Stomach (tissue), 8 donors: ENCODE measurements at regions not wholly inside any gene's neighbourhood (a gene's known extent, or its start where the extent isn't known, plus 50 kb on each side); places are given as distances from the start of the nearest gene placed in this dataset.

Source experiments
- DNase-seq, 2 donors: peaks; one replicate each; pipeline versions ENCODE4 v3.0.0 to v3.0.0-alpha.2; 2013 to 2019
- H3K27ac ChIP-seq, 5 donors: fragments of 200-600 bp in 4 of 5; sonication (generic) in 4 of 5; one replicate each; pipeline ENCODE4 v1.5.1; 2013 to 2019; ENCODE audit warnings: mild to moderate bottlenecking in 1 of 5, moderate library complexity in 1 of 5
- H3K27me3 ChIP-seq, 3 donors: fragments of 200-600 bp; sonication (generic); one replicate each; pipeline ENCODE4 v1.5.1; 2017 to 2019; ENCODE audit warnings: mixed run types in 1 of 3
- H3K36me3 ChIP-seq, 4 donors: fragments of 200-600 bp; sonication (generic); 1 replicate in 3 of 4; 2 replicates in 1 of 4; pipeline ENCODE4 v1.5.1; 2016 to 2019
- H3K4me1 ChIP-seq, 4 donors: fragments of 200-600 bp; sonication (generic); one replicate each; pipeline ENCODE4 v1.5.1; 2016 to 2019
- H3K4me3 ChIP-seq, 4 donors: fragments of 200-600 bp; sonication (generic) in 3 of 4; one replicate each; pipeline ENCODE4 v1.5.1; 2016 to 2019; ENCODE audit warnings: mild to moderate bottlenecking in 1 of 4
- H3K9me3 ChIP-seq, 4 donors: fragments of 200-600 bp; sonication (generic); one replicate each; pipeline ENCODE4 v1.5.1; 2016 to 2019
- EP300 ChIP-seq: sonication (generic); formaldehyde crosslinking; IDR thresholded peaks from one replicate; pipeline ENCODE4 v1.6.1; 2017; ENCODE audit warnings: antibody characterized with exemption
- POLR2A ChIP-seq, 4 donors: fragments of 450-650 bp; IDR thresholded peaks; one replicate each; pipeline ENCODE4 v1.6.1; 2016; ENCODE audit warnings: antibody characterized with exemption in 4 of 4, control low read depth in 2 of 4, mild to moderate bottlenecking in 1 of 4, moderate library complexity in 1 of 4
- POLR2AphosphoS5 ChIP-seq, 3 donors: sonication (generic); formaldehyde crosslinking; IDR thresholded peaks; one replicate each; pipeline ENCODE4 v1.6.1; 2016; ENCODE audit warnings: antibody characterized with exemption in 3 of 3
- WGBS, 5 donors: extraction: QIAGEN DNeasy Blood & Tissue Kit in 3 of 5; methylation state at CpG; one replicate each; pipeline versions ENCODE4 v1.1.5 to v1.1.7; 2013 to 2018; 5-methylcytosine and 5-hydroxymethylcytosine counted together
- intact Hi-C: fragments of 100-400 bp; cut with DNase I; formaldehyde crosslinking; loops from one replicate; pipeline ENCODE4 v1.15.1; 2023; ENCODE audit warnings: low total_unique reads
- TF ChIP-seq, protein P1 (sequence below), 7 experiments: fragments of 450-650 bp in 4 of 7; fragments of 200-600 bp in 3 of 7; sonication (generic) in 3 of 7; IDR thresholded peaks; one replicate each; pipeline ENCODE4 v1.5.1; 2016 to 2019; ENCODE audit warnings: antibody characterized with exemption in 7 of 7, control low read depth in 2 of 7, mild to moderate bottlenecking in 1 of 7
- donor health status: healthy with polysubstance abuse.
- donor health status: Bipolar disorder and iron deficiency.
- donor health status: healthy.

DNA sequence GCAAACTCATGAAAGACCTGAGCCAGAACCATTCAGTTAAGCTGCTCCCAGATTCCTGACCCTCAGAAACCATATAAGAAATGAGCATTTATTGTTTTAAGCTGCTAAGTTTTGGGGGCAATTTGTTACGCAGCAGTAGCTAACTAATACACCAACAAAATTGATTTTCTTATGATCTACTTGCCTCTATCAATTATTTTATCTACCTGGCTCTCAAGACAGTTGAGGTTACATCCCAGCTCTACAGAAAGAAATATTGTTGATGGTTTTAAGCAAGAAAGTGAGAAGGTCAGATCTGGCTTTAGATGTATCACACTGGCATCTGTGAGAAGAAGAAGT, 103.1 kb upstream of the MDM1 start:
- Histone ChIP-seq H3K4me3 (no peak overlapping the region), H3K9me3 (peaks cover 0 to 5% (median 0%) of the 10 kb centered on the region in 4 donors), H3K27ac (no peak overlapping the region), H3K36me3 (no peaks in the 10 kb centered on the region), H3K27me3 (no peaks in the 10 kb centered on the region), H3K4me1 (peaks cover 0 to 14% (median 6%) of the 10 kb centered on the region in 4 donors)
- WGBS, 5 donors: 97 to 100% (median 98%) methylated on average over 1 of the region's 1 CpG
- intact Hi-C loops: no loop called here
- TF ChIP-seq POLR2A (IDR thresholded peaks at IDR 0.05) (no peak), POLR2AphosphoS5 (IDR thresholded peaks at IDR 0.05) (no peak), EP300 (no peak)
- TF ChIP-seq, protein P1, sequence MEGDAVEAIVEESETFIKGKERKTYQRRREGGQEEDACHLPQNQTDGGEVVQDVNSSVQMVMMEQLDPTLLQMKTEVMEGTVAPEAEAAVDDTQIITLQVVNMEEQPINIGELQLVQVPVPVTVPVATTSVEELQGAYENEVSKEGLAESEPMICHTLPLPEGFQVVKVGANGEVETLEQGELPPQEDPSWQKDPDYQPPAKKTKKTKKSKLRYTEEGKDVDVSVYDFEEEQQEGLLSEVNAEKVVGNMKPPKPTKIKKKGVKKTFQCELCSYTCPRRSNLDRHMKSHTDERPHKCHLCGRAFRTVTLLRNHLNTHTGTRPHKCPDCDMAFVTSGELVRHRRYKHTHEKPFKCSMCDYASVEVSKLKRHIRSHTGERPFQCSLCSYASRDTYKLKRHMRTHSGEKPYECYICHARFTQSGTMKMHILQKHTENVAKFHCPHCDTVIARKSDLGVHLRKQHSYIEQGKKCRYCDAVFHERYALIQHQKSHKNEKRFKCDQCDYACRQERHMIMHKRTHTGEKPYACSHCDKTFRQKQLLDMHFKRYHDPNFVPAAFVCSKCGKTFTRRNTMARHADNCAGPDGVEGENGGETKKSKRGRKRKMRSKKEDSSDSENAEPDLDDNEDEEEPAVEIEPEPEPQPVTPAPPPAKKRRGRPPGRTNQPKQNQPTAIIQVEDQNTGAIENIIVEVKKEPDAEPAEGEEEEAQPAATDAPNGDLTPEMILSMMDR (IDR thresholded peaks at IDR 0.05): no peak
- DNase-seq: no peak

DNA sequence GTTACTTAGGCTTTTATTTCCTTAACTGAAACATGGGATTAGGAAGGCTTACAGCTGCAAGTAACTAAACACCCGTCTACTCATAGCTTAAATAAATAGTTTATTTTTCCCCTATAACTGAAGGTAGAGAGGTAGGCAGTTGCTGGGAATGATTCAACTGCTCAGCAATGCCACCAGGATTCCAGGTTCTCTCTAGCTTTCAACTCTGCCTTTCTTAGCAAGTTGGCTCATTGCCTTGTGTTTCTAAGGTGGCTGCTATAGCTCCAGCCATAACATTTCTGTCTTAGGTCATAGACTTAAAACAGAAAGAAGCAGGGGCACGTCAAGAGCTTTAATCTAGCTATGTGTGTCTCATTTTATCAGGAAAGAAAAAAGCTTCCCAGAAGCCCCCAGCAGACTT, 103.7 kb upstream of the MDM1 start:
- no peaks in the 10 kb centered on the region for H3K27me3 ChIP-seq
- intact Hi-C loops: no loop called here
- TF ChIP-seq EP300 (no peak), POLR2AphosphoS5 (IDR thresholded peaks at IDR 0.05) (no peak), POLR2A (IDR thresholded peaks at IDR 0.05) (no peak)
- TF ChIP-seq, protein P1 (IDR thresholded peaks at IDR 0.05): no peak
- peaks cover 0 to 5% (median 0%) of the 10 kb centered on the region in 4 donors for H3K9me3 ChIP-seq
- DNase-seq: peak in 1 of 2 donors; percentile 41
- H3K36me3 ChIP-seq: no peaks in the 10 kb centered on the region
- peaks cover 0 to 14% (median 6%) of the 10 kb centered on the region in 4 donors for H3K4me1 ChIP-seq
- no peak overlapping the region for H3K27ac ChIP-seq
- H3K4me3 ChIP-seq: no peak overlapping the region
- 29 to 64% (median 37%) methylated on average over 2 of the region's 2 CpGs for WGBS, 5 donors

DNA sequence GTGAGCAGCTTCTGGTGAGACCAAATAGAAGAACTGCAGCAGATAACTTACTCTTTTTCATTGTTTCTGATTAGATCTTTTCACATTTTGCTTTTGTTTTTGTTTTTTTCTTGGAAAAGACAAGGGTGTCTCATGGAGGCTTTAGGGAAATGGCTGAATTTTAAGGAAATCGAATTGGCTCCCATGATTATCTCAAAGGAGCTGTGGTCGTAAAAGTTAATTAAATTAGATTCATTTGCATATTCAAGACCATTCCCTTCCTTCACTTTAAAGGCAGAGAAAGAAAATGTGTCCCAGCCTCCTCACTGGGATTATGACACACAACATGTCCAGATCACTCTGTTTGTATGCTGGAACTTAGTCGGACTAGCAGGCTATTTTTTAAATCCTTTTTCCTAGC, 106.4 kb upstream of the MDM1 start:
- Histone ChIP-seq H3K36me3 (no peaks in the 10 kb centered on the region), H3K27me3 (no peaks in the 10 kb centered on the region), H3K4me1 (peaks cover 0 to 14% (median 0%) of the 10 kb centered on the region in 4 donors), H3K4me3 (no peak overlapping the region), H3K9me3 (peaks cover 0 to 9% (median 3%) of the 10 kb centered on the region in 4 donors), H3K27ac (no peak overlapping the region)
- intact Hi-C loops: no loop called here
- TF ChIP-seq POLR2AphosphoS5 (IDR thresholded peaks at IDR 0.05) (no peak), EP300 (no peak), POLR2A (IDR thresholded peaks at IDR 0.05) (no peak)
- TF ChIP-seq, protein P1 (IDR thresholded peaks at IDR 0.05): no peak
- no peak for DNase-seq
- WGBS, 5 donors: 84 to 95% (median 91%) methylated on average over 3 of the region's 3 CpGs

DNA sequence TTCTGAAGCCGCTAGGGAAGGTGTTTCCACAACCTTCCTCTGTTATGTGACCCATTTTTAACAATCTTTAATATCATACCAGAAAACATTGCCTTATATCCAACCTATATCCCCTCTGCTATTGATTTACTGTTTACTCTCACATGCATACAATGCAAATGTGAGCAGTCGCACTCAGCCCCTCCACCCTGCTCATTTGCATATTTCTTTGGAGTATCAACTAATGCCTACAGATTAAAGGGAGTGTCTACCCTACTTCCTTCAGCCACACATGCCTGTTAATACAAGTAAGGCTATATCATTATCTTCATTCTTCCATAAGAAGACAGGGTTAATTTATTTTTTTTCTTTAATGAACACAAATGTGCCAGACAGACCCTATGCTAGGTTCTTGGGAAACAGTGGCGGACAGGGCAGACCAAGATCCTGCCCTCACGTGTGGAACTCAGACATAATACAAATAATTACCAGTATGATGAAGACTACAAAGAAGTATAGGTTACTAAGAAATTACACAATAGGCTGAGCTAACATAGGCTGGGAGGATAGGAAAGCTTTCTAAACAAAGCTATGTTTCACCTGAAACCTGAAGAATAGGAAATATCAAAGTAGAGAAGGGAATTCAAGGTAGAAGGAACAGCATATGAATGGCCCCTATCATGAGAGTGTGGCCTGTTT, 107.3 kb upstream of the MDM1 start:
- DNase-seq: no peak
- no peaks in the 10 kb centered on the region for H3K27me3 ChIP-seq
- H3K4me3 ChIP-seq: no peak overlapping the region
- H3K9me3 ChIP-seq: peaks cover 0 to 11% (median 5%) of the 10 kb centered on the region in 4 donors
- H3K36me3 ChIP-seq: no peaks in the 10 kb centered on the region
- intact Hi-C loops: loop anchor here (10.0 kb wide), 1 partner anchor 75 kb away; no protein-coding TSS in a partner anchor
- H3K27ac ChIP-seq: no peak overlapping the region
- H3K4me1 ChIP-seq: peaks cover 0 to 14% (median 0%) of the 10 kb centered on the region in 4 donors
- WGBS, 5 donors: 82 to 93% (median 86%) methylated on average over 4 of the region's 4 CpGs
- TF ChIP-seq EP300: no peak
- TF ChIP-seq, protein P1 (IDR thresholded peaks at IDR 0.05): no peak
- no peak for TF ChIP-seq POLR2AphosphoS5 (IDR thresholded peaks at IDR 0.05)
- no peak for TF ChIP-seq POLR2A (IDR thresholded peaks at IDR 0.05)
